ENCODE measurements at regions not wholly inside any gene's neighbourhood (a gene's known extent, or its start where the extent isn't known, plus 50 kb on each side); places are given as distances from the start of the nearest gene placed in this dataset.

DNA sequence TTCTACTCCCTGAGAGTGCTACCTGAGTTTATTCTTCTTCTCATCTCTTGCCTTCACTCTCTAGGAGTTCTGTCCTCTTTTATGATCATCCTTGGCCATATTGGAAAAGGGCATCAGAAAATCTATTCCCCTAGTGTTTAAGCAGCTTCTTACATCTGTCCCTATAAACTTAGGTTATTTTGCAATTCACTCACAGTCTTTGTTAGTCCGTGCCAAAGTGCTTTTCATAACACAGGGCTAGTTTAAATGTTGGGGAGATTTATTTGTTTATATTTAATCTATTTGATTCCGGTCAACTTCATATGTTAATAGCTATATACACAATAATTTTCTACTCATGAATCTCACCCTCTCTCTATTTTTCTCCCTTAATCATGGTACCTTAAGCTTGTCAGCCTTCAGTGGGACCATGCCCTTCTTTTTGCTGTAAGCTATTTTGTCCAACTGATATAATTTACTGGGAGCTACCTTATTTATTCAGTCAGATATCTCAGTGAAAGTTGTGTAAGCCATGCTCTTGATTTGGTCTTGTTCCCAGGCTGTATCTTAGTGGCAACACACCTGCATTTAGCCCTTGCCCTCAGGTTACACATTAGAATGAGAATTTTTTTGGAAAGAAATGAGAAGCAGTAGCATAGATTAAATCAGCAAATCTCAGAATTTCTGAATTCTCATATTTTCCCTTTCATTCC is 106.3 kb upstream of the SMYD2 start:
- TF ChIP-seq, protein P1, sequence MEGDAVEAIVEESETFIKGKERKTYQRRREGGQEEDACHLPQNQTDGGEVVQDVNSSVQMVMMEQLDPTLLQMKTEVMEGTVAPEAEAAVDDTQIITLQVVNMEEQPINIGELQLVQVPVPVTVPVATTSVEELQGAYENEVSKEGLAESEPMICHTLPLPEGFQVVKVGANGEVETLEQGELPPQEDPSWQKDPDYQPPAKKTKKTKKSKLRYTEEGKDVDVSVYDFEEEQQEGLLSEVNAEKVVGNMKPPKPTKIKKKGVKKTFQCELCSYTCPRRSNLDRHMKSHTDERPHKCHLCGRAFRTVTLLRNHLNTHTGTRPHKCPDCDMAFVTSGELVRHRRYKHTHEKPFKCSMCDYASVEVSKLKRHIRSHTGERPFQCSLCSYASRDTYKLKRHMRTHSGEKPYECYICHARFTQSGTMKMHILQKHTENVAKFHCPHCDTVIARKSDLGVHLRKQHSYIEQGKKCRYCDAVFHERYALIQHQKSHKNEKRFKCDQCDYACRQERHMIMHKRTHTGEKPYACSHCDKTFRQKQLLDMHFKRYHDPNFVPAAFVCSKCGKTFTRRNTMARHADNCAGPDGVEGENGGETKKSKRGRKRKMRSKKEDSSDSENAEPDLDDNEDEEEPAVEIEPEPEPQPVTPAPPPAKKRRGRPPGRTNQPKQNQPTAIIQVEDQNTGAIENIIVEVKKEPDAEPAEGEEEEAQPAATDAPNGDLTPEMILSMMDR (IDR thresholded peaks at IDR 0.05) = no peak
- TF ChIP-seq EP300 (IDR thresholded peaks at IDR 0.05) = no peak

Measured in sigmoid colon (tissue), 4 donors.